Vagina (tissue), 2 donors: ENCODE measurements at regions not wholly inside any gene's neighbourhood (a gene's known extent, or its start where the extent isn't known, plus 50 kb on each side); places are given as distances from the start of the nearest gene placed in this dataset.
A peak's percentile ranks its signal among the peaks of the same experiment; 100 is the strongest.

Experiments used
- DNase-seq, 2 donors: peaks; one replicate each; pipeline ENCODE4 v3.0.0-alpha.2; 2017; ENCODE audit errors: extremely low spot score in 2 of 2
- H3K27ac ChIP-seq: fragments of 200-600 bp; sonication (generic); one replicate; pipeline ENCODE4 v1.5.1; 2019
- H3K27me3 ChIP-seq: fragments of 200-600 bp; sonication (generic); one replicate; pipeline ENCODE4 v1.5.1; 2019
- H3K36me3 ChIP-seq, 2 donors: fragments of 200-600 bp; sonication (generic); one replicate each; pipeline ENCODE4 v1.5.1; 2017 to 2019
- H3K4me1 ChIP-seq: fragments of 200-600 bp; sonication (generic); one replicate; pipeline ENCODE4 v1.5.1; 2019
- H3K4me3 ChIP-seq, 2 donors: fragments of 200-600 bp; sonication (generic); 1 replicate in 1 of 2; 2 replicates in 1 of 2; pipeline ENCODE4 v1.5.1; 2016 to 2019
- H3K9me3 ChIP-seq: fragments of 200-600 bp; sonication (generic); one replicate; pipeline ENCODE4 v1.5.1; 2019
- POLR2A ChIP-seq, 2 donors: fragments of 450-650 bp; IDR thresholded peaks; one replicate each; pipeline ENCODE4 v1.6.1; 2017; ENCODE audit warnings: antibody characterized with exemption in 2 of 2, mild to moderate bottlenecking in 2 of 2, moderate library complexity in 2 of 2
- POLR2AphosphoS5 ChIP-seq, 2 donors: sonication (generic); formaldehyde crosslinking; IDR thresholded peaks; one replicate each; pipeline ENCODE4 v1.9.0; 2017; ENCODE audit warnings: antibody characterized with exemption in 2 of 2, mild to moderate bottlenecking in 2 of 2, low read depth in 1 of 2; ENCODE audit not compliant: insufficient read depth in 1 of 2
- intact Hi-C: fragments of 100-400 bp; cut with DNase I; formaldehyde crosslinking; loops from one replicate; pipeline ENCODE4 v1.15.1; 2023
- TF ChIP-seq, protein P1 (sequence below), 3 experiments: fragments of 450-650 bp in 2 of 3; fragments of 200-600 bp in 1 of 3; sonication (generic) in 1 of 3; IDR thresholded peaks; one replicate each; pipeline ENCODE4 v1.5.1; 2017 to 2019; ENCODE audit warnings: antibody characterized with exemption in 3 of 3, mild to moderate bottlenecking in 2 of 3, moderate library complexity in 2 of 3

DNA sequence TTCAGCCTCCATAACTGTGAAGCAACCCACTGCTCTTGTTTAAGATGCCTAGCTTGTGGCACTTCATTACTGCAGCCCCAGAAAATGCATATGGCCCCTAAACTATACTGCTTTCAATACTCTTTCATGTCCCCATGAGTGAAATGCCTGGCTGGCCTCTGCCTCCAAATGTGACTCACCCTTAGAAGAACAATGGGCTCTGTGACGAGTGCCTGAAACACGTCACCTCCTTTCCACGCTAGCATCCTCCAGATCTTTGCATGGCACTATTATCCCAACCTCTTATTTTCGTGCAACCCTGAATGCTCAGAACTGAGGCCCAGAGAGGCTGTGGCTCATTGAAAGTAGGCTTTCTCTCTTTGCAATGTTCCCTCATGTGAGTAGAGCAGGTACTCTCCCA lies 233.1 kb downstream of the CBLN1 start:
- H3K36me3 ChIP-seq: no peaks in the 10 kb centered on the region
- DNase-seq: peak in 1 of 2 donors; percentile 49
- TF ChIP-seq, protein P1, sequence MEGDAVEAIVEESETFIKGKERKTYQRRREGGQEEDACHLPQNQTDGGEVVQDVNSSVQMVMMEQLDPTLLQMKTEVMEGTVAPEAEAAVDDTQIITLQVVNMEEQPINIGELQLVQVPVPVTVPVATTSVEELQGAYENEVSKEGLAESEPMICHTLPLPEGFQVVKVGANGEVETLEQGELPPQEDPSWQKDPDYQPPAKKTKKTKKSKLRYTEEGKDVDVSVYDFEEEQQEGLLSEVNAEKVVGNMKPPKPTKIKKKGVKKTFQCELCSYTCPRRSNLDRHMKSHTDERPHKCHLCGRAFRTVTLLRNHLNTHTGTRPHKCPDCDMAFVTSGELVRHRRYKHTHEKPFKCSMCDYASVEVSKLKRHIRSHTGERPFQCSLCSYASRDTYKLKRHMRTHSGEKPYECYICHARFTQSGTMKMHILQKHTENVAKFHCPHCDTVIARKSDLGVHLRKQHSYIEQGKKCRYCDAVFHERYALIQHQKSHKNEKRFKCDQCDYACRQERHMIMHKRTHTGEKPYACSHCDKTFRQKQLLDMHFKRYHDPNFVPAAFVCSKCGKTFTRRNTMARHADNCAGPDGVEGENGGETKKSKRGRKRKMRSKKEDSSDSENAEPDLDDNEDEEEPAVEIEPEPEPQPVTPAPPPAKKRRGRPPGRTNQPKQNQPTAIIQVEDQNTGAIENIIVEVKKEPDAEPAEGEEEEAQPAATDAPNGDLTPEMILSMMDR (IDR thresholded peaks at IDR 0.05): no peak
- no peak for TF ChIP-seq POLR2AphosphoS5 (IDR thresholded peaks at IDR 0.05; ENCODE audit: insufficient read depth in 1 of 2, low read depth in 1 of 2)
- no peaks in the 10 kb centered on the region for H3K27me3 ChIP-seq
- intact Hi-C loops: no loop called here
- H3K4me1 ChIP-seq: no peaks in the 10 kb centered on the region
- no peaks in the 10 kb centered on the region for H3K9me3 ChIP-seq
- H3K4me3 ChIP-seq: no peak overlapping the region
- no peak overlapping the region for H3K27ac ChIP-seq

DNA sequence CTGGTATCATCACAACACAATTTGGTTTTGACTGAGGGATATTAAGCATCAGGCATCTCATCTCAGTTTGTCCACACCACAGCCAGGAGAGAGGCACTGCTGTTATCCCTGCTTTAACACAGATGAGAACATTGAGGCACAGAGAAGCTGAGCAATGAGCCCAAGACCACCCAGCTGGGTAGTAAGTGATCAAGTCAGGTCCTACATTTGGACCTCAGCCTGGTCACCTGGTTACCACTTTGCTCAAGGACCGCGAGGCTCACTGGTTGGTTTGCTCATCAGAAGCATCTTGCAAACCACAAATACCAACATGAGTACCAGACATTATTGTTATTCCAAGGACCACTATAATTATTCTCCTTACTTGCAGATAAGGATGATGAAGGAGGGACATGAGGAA lies 245.5 kb downstream of the CBLN1 start:
- TF ChIP-seq POLR2AphosphoS5 (IDR thresholded peaks at IDR 0.05; ENCODE audit: insufficient read depth in 1 of 2, low read depth in 1 of 2) (no peak), POLR2A (IDR thresholded peaks at IDR 0.05) (no peak)
- TF ChIP-seq, protein P1 (IDR thresholded peaks at IDR 0.05): no peak
- intact Hi-C loops: no loop called here
- DNase-seq: peak; percentile 54 to 55
- H3K9me3 ChIP-seq: no peaks in the 10 kb centered on the region
- H3K4me3 ChIP-seq: no peak overlapping the region
- no peaks in the 10 kb centered on the region for H3K36me3 ChIP-seq
- no peak overlapping the region for H3K27ac ChIP-seq
- H3K27me3 ChIP-seq: no peaks in the 10 kb centered on the region
- no peaks in the 10 kb centered on the region for H3K4me1 ChIP-seq

DNA sequence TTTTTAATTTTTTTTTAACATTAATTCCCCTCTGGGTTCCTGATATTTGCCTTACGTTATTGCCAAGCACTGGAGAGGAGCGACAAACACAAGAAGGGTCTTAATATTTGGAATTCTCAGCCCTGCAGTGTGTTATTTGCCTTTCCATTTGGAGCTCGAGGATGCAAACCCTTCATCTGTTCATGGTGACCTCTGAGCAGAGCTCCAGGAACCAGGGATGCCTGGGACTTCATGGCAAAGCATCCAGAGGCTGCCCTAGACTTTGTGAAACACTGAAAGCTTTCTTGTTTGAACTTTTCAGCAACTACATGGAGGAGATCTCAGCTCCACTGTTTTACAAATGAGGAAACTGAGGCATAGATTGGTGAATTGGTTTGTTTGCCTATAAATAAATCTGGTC lies 254.2 kb downstream of the CBLN1 start:
- TF ChIP-seq, protein P1 (IDR thresholded peaks at IDR 0.05): no peak
- TF ChIP-seq POLR2AphosphoS5 (IDR thresholded peaks at IDR 0.05; ENCODE audit: insufficient read depth in 1 of 2, low read depth in 1 of 2) (no peak), POLR2A (IDR thresholded peaks at IDR 0.05) (no peak)
- DNase-seq: peak in 1 of 2 donors; percentile 52
- Histone ChIP-seq H3K4me3 (no peak overlapping the region), H3K9me3 (no peaks in the 10 kb centered on the region), H3K27ac (no peak overlapping the region), H3K27me3 (no peaks in the 10 kb centered on the region), H3K36me3 (no peaks in the 10 kb centered on the region), H3K4me1 (peaks cover 10% of the 10 kb centered on the region)
- intact Hi-C loops: no loop called here

DNA sequence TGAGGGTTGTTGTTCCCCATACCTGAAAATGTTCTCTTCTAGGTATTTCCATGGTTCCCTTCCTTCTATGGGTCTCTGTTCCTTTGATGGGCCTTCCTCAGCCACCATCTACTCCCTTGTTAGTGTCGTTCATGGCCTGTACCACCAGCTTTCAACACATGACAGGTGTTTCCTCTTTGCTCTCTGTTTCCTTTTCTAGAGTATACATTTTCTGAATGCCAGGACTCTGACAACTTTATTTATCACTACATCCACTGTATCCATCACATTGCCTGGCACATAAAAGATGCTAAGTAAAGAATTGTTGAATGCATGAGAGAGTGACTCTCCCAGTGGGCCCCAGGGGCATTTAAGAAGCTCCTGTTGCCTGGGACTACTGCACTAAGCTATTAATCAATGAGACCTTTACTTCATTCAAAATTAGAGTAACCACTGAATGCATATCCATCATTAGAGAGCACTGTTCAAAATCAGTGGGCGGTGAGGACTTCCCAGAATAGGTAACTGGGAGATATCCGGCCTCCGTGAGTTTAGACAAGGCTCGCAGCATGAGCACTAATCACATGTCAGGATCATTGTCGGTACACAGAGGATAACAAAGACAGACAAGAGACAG lies 255.0 kb downstream of the CBLN1 start:
- Histone ChIP-seq H3K4me3 (no peak overlapping the region), H3K36me3 (no peaks in the 10 kb centered on the region), H3K4me1 (peaks cover 12% of the 10 kb centered on the region), H3K27ac (no peak overlapping the region), H3K9me3 (no peaks in the 10 kb centered on the region), H3K27me3 (no peaks in the 10 kb centered on the region)
- intact Hi-C loops: no loop called here
- TF ChIP-seq, protein P1 (IDR thresholded peaks at IDR 0.05): no peak
- TF ChIP-seq POLR2A (IDR thresholded peaks at IDR 0.05) (no peak), POLR2AphosphoS5 (IDR thresholded peaks at IDR 0.05; ENCODE audit: insufficient read depth in 1 of 2, low read depth in 1 of 2) (no peak)
- peak in 1 of 2 donors; percentile 64 for DNase-seq

DNA sequence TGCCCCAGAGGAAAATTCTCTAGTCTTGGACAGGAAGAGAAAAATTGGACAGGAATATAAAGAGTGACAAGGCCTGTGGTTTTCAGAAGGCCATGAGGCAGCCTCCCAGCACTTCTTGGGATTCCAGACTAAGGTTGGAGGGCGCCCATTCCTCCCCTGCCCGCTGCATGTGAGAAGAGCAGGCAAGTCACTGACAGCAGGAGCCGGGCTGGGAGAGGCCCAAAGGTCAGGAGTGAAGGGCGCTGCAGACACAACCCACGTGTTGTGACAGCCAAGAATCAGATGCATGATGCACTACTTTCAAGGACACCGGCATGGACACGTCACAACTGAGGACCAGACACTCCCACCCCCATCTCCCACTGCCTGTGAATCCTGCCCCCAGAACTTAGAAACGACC lies 256.7 kb downstream of the CBLN1 start:
- no peaks in the 10 kb centered on the region for H3K27me3 ChIP-seq
- no peak overlapping the region for H3K27ac ChIP-seq
- no peak overlapping the region for H3K4me3 ChIP-seq
- no peaks in the 10 kb centered on the region for H3K36me3 ChIP-seq
- TF ChIP-seq, protein P1 (IDR thresholded peaks at IDR 0.05): no peak
- TF ChIP-seq POLR2A (IDR thresholded peaks at IDR 0.05) (no peak), POLR2AphosphoS5 (IDR thresholded peaks at IDR 0.05; ENCODE audit: insufficient read depth in 1 of 2, low read depth in 1 of 2) (no peak)
- H3K4me1 ChIP-seq: peaks cover 12% of the 10 kb centered on the region
- no peaks in the 10 kb centered on the region for H3K9me3 ChIP-seq
- intact Hi-C loops: no loop called here
- peak in 1 of 2 donors; percentile 82 for DNase-seq
